ENCODE measurements at regions not wholly inside any gene's neighbourhood (a gene's known extent, or its start where the extent isn't known, plus 50 kb on each side); places are given as distances from the start of the nearest gene placed in this dataset.

DNA sequence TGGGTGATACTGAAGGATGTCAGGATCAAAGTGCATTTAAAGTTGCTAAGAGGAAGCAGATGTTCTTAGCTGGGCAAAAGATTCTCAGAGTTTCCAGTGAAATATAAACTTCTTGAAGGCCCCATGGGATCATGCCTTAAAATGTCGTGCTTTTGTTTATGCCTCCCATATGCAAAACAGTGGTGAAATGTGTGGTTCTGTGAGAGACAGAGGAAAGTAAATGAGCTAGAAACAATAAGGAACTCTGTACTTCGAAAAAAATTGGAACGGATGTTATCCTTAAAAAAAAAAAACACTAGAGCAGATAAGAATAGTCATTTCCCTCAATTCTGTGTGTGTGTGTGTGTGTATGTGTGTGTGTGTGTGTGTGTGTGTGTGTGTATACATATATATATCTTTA is 497.0 kb upstream of the TBL1XR1 start:
- TF ChIP-seq TOX (CRISPR knock-in tag; IDR thresholded peaks at IDR 0.05; ENCODE audit: borderline replicate concordance) (no peak), ZFP3 (CRISPR knock-in tag; IDR thresholded peaks at IDR 0.05) (no peak), CREB5 (CRISPR knock-in tag; IDR thresholded peaks at IDR 0.05; ENCODE audit: low read depth) (no peak), ZFP30 (CRISPR knock-in tag; IDR thresholded peaks at IDR 0.05) (no peak), RARB (CRISPR knock-in tag; IDR thresholded peaks at IDR 0.05) (no peak), OSR1 (CRISPR knock-in tag; IDR thresholded peaks at IDR 0.05) (no peak), ESRRG (CRISPR knock-in tag; IDR thresholded peaks at IDR 0.05) (no peak), ARNTL (CRISPR knock-in tag; IDR thresholded peaks at IDR 0.05; ENCODE audit: borderline replicate concordance, low read depth) (no peak)
- TF ChIP-seq, protein P1, sequence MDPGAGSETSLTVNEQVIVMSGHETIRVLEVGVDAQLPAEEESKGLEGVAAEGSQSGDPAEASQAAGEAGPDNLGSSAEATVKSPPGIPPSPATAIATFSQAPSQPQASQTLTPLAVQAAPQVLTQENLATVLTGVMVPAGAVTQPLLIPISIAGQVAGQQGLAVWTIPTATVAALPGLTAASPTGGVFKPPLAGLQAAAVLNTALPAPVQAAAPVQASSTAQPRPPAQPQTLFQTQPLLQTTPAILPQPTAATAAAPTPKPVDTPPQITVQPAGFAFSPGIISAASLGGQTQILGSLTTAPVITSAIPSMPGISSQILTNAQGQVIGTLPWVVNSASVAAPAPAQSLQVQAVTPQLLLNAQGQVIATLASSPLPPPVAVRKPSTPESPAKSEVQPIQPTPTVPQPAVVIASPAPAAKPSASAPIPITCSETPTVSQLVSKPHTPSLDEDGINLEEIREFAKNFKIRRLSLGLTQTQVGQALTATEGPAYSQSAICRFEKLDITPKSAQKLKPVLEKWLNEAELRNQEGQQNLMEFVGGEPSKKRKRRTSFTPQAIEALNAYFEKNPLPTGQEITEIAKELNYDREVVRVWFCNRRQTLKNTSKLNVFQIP (CRISPR knock-in tag; IDR thresholded peaks at IDR 0.05; ENCODE audit: borderline replicate concordance, low read depth) = no peak

Measured in SK-N-SH treated with all-trans-retinoic acid at 6 μM for 48 hours (cell line).